ENCODE measurements at regions not wholly inside any gene's neighbourhood (a gene's known extent, or its start where the extent isn't known, plus 50 kb on each side); places are given as distances from the start of the nearest gene placed in this dataset.
A peak's percentile ranks its signal among the peaks of the same experiment; 100 is the strongest.

DNA sequence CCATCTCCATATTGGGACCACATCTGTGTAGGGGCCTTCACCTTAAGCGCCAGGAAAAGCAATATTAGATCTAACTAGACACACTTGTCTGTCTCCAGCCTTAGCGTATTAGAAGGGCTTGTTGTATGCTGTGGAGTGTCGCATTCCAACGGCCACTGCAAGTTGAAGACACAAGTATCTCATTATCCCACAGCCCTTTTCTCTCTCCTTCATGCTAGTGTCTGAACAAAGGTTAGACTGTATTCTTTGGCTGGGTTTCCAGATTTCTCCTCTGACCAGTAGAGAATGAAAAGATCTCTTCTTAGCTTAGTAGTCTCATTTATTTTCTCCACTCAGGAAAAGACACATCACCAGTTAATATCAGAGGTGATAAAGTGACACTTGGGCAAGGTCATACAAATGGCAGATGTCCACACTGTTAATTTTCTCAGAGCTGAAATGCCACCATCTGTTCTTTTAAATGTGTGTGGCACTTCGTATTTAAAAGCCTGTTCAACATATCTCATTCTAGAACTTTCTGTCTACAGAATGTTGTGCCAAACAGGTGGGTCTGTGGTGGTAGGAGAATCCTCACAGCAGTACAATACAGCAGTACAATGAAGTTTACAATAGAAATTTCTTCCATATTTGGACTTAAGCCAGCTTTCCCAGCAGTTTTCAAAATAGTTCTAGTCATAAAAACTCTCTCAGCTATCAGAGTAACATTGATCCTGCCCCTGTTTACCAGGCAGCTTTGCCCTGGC, 94.0 kb upstream of the ITGA6 start:
- no peak for DNase-seq

- DNase-seq, result no peak
Observed at GRCh38 chr2:172333978-172334330, 93.4 kb upstream of the ITGA6 start.

- DNase-seq, result no peak
Observed at GRCh38 chr2:172334988-172335387, 92.4 kb upstream of the ITGA6 start.

DNA sequence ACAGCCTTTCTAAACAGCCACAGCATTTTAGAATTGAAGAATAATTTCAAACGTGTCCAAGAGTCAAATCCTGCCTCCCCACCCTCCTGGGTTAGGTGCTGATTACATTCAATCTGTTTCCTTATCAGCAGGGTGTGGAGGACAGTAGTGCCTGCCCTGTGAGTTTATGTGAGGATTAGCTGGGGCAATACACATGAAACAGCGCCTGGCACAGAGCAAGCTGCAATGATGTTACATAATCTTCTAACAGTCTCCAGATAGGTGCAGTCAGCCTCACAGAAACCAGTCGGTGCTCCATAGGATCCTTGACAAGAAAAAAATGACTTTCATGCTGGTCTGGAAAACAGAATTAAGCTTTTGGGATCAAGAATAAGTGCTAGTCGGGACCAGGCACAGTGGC, 91.7 kb upstream of the ITGA6 start:
- no peak for DNase-seq

GRCh38 chr2:172336681-172337080, 90.7 kb upstream of the ITGA6 start:
- no peak for DNase-seq

GRCh38 chr2:172339371-172340010, 87.9 kb upstream of the ITGA6 start:
- peak; percentile 4 for DNase-seq

GRCh38 chr2:172340394-172340793, 87.0 kb upstream of the ITGA6 start:
- no peak for DNase-seq

DNA sequence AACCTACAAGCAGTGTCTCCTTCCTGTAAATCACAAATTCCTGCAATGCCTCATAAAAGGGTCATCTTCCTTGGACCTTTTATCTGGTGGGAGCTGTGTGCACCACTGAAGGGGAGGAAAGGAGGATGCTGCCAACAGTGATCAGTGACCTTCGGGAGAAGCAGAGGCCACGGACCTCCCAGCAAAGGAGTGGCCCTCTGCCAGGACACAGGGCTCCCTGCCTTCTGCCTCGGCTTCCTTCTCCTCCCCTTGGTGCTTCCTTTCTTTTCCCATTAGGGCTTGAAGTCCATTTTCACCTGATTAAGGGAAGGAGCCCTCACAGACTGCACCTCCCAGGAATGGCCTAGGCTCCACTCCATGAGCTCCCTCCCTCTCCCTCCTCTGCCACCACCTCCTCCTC, 85.3 kb upstream of the ITGA6 start:
- no peak for DNase-seq

GRCh38 chr2:172342611-172343010, 84.8 kb upstream of the ITGA6 start:
- no peak for DNase-seq

- no peak for DNase-seq
Observed at GRCh38 chr2:172344159-172344558, 83.2 kb upstream of the ITGA6 start.

GRCh38 chr2:172345956-172346555, 81.3 kb upstream of the ITGA6 start:
- no peak for DNase-seq

GRCh38 chr2:172348555-172349288, 78.7 kb upstream of the ITGA6 start:
- DNase-seq, result no peak

GRCh38 chr2:172350839-172351479, 76.4 kb upstream of the ITGA6 start:
- DNase-seq, result no peak

GRCh38 chr2:172351586-172351985, 75.8 kb upstream of the ITGA6 start:
- no peak for DNase-seq

DNA sequence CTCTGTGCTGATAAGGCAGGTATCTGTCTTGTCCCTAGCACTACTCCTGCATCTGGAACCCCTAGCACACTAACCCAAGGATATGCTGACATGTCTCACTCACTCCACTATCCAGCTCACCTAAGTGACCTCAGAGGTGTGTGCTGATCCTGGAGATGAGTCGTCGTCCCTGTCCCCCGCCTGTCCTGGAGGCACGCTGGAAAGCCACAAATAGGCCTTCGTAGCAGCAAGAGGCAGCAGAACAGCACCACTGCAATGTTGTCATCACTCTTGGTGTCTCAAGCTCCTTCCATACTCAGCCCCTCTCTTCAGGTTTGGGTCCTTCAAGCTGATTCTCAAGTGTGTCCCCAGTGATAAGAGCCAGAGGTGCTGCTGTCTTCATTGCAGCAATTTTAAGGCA, 73.0 kb upstream of the ITGA6 start:
- no peak for DNase-seq

DNA sequence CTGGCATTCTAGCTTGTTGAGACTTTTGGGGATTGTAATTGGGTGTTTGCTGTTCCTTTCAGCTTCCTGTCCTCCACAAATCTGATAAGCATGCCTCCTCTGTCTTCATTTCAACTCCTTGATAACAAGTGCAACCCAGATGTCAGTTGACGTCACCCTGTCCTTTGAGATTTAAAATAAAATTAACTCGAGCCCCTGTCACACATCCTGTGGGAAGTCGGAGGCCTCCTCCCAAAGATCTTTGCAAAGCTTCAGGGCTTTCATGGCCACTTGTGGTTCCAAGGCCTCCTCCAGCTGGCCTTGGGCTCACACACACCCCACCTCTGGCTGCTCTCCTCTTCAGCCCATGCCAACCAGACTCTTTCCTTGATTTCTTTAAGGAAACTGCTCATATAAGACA, 69.9 kb upstream of the ITGA6 start:
- DNase-seq, result no peak

DNA sequence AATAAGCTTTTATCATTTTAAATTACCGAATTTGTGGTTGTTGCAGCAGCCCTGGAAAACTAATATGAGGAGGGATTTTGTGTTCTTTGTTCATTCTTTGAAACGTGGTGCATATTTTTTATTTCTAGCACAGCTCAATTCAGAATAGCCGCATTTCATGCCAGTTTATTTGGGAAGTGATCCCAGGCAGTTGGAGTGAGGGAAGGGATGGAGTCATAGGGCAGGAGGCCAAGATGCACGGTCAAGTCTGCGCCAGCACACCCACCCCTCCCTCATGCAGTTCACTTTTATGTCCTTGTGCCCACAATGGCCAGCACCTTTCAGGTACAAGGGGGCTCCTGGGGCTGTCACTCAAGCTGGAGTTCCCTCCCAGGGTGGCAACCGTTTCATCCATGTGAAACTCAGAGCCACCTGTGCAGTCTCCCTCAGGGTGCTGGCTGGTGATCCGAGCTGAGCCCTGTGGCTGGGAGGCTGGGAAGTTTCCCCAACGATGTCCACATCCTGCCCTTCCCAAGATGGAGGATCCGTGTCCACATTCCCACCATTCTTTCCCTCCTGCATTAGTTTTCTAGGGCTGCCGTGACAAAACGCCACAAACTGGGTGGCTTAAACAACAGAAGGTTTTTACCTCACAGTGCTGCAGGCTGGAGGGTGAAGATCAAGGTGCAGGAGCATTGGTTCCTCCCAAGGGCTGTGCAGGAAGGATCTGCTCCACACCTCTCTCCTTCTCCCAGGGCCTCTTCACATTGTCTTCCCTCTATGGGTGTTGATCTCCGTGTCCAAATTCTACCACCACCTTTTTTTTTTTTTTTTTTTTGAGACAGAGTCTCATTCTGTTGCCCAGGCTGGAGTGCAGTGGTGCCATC, 68.5 kb upstream of the ITGA6 start:
- no peak for DNase-seq

DNA sequence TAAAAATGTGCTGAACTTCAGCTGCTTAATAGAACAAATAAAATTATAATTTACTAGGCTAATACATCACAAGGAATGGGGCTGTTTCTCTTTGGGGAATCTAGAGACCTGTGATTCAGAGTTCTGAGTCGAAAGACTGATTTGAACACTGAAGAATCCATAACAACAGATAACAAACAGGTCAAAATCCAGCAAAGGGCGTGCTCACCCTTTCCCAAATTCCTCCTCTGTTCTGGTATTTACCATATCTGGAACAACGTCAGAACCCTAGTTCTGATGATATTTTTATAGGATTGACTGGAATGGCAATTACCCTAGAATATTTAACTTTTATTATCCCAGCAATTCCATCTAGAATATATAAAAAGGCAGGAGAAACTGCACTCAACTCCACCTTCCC, 66.0 kb upstream of the ITGA6 start:
- DNase-seq, result no peak

- DNase-seq, result no peak
Observed at GRCh38 chr2:172361840-172362239, 65.5 kb upstream of the ITGA6 start.

DNA sequence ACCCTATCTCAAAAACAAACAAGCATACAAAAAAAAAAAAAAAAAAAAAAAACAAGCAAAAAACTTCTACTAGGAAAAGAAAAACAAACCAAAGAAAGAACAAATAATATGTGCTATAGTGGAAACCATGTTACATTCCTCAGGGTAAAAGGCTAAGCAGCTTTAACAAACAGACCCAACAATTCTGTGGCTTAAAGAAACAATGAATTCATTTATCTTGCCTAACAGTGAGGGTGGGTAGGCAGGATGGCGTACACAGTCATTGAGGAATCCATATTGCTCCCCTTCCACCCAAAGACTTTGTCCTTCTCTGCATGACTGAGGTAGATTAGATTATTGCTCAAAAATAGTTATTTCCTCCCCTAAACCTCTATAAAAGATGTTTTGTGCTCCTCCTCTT, 63.1 kb upstream of the ITGA6 start:
- no peak for DNase-seq

- no peak for DNase-seq
Observed at GRCh38 chr2:172366596-172367150, 60.7 kb upstream of the ITGA6 start.
